ENCODE measurements at regions not wholly inside any gene's neighbourhood (a gene's known extent, or its start where the extent isn't known, plus 50 kb on each side); places are given as distances from the start of the nearest gene placed in this dataset.
"Not testable (repeated sequence)": the region's sequence is repeated elsewhere in the genome, so short reads cannot be mapped to it uniquely, and the experiment has no call there.

DNA sequence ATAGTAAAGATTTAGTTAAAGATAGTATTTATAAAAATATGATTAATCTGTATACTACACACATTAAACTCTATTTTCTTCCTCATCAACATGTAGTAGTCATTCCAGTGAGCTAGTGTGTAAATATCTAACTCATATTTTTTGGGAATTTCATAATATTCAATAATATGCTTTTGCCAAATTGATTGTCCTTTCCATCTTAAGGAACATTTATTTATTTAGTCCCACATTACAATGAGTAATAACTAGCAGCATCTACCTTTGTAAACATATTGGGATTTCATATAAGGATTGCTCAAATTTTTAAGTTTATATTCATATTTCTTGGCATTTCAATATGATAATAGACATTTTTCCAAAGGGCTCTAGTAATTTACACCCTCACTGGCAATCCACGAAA, 53.9 kb upstream of the GOLGA8B start (continued):
- TF ChIP-seq JUND (IDR thresholded peaks at IDR 0.05) = no peak
- TF ChIP-seq EGR1 (IDR thresholded peaks at IDR 0.05; ENCODE audit: low read depth in 2 of 2) = no peak
- TF ChIP-seq YY1 (IDR thresholded peaks at IDR 0.05) = no peak
- TF ChIP-seq SP1 (IDR thresholded peaks at IDR 0.05) = no peak
- no peak for TF ChIP-seq HNF4A (conservative IDR thresholded peaks at IDR 0.05)
- TF ChIP-seq FOXA1 (IDR thresholded peaks at IDR 0.05) = no peak
- no peak for TF ChIP-seq RAD21 (IDR thresholded peaks at IDR 0.05)
- TF ChIP-seq, protein P1, sequence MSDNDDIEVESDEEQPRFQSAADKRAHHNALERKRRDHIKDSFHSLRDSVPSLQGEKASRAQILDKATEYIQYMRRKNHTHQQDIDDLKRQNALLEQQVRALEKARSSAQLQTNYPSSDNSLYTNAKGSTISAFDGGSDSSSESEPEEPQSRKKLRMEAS (IDR thresholded peaks at IDR 0.05) = no peak
- no peak for TF ChIP-seq NR2F2 (IDR thresholded peaks at IDR 0.05)
- TF ChIP-seq, protein P2, sequence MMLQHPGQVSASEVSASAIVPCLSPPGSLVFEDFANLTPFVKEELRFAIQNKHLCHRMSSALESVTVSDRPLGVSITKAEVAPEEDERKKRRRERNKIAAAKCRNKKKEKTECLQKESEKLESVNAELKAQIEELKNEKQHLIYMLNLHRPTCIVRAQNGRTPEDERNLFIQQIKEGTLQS (IDR thresholded peaks at IDR 0.05) = no peak
- TF ChIP-seq FOXA2 (IDR thresholded peaks at IDR 0.05) = no peak
- TF ChIP-seq TAF1 (conservative IDR thresholded peaks at IDR 0.05) = no peak
- TF ChIP-seq GABPA (IDR thresholded peaks at IDR 0.05 in 1 of 2, conservative IDR thresholded peaks at IDR 0.05 in 1 of 2) = no peak
- no peak for TF ChIP-seq RXRA (IDR thresholded peaks at IDR 0.05)

DNA sequence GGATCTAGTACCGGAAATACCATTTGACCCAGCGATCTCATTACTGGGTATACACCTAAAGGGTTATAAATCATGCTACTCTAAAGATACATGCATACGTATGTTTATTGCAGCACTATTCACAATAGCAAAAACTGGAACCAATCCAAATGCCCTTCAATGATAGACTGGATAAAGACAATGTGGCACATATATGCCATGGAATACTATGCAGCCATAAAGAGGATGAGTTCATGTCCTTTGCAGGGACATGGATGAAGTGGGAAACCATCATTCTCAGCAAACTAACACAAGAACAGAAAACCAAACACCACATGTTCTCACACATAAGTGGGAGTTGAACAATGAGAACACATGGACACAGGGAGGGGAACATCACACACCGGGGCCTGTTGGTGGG, 50.2 kb upstream of the GOLGA8B start:
- 82% methylated on average over 4 of the region's 4 CpGs for WGBS
- not testable (repeated sequence) for H3K4me3 ChIP-seq (ENCODE audit: low read depth in 1 of 3, low read length in 3 of 3); H3K9me3 ChIP-seq (ENCODE audit: control insufficient read depth in 4 of 4, low read length in 3 of 4); H3K27ac ChIP-seq (ENCODE audit: low read depth in 1 of 2, low read length in 2 of 2); DNase-seq (ENCODE audit: low spot score); H3K9ac ChIP-seq (ENCODE audit: low read depth in 1 of 2, low read length in 2 of 2); H3K27me3 ChIP-seq (ENCODE audit: control insufficient read depth in 4 of 4, insufficient read depth in 4 of 4, low read length in 3 of 4); H3K36me3 ChIP-seq (ENCODE audit: control insufficient read depth in 4 of 4, insufficient read depth in 3 of 4, low read depth in 1 of 4, low read length in 3 of 4); H3K4me1 ChIP-seq (ENCODE audit: control insufficient read depth in 4 of 4, insufficient read depth in 4 of 4, low read length in 3 of 4)

All from liver (tissue), 7 donors.